CD1c-positive myeloid dendritic cell (primary cell): ENCODE measurements at regions not wholly inside any gene's neighbourhood (a gene's known extent, or its start where the extent isn't known, plus 50 kb on each side); places are given as distances from the start of the nearest gene placed in this dataset.
"Not testable (repeated sequence)": the region's sequence is repeated elsewhere in the genome, so short reads cannot be mapped to it uniquely, and the experiment has no call there.

Source experiments
- DNase-seq: peaks from one replicate; pipeline ENCODE4 v3.0.0-alpha.2; 2016; ENCODE audit errors: extremely low spot score

- no peak for DNase-seq
Measured at GRCh38 chr5:93221773-93222172, 359.2 kb downstream of the NR2F1-AS1 start.

GRCh38 chr5:93220431-93220830 is 360.6 kb downstream of the NR2F1-AS1 start:
- DNase-seq: no peak

GRCh38 chr5:93219641-93220145 is 361.3 kb downstream of the NR2F1-AS1 start:
- DNase-seq: no peak

- DNase-seq: not testable (repeated sequence)
Measured at GRCh38 chr5:93213111-93213794, 367.8 kb downstream of the NR2F1-AS1 start.

GRCh38 chr5:93209476-93209875 is 371.5 kb downstream of the NR2F1-AS1 start:
- no peak for DNase-seq

- DNase-seq: no peak
Measured at GRCh38 chr5:93208141-93208751, 372.8 kb downstream of the NR2F1-AS1 start.

GRCh38 chr5:93206203-93206602 is 374.8 kb downstream of the NR2F1-AS1 start:
- no peak for DNase-seq

GRCh38 chr5:93201061-93201460 is 380.0 kb downstream of the NR2F1-AS1 start:
- no peak for DNase-seq

- DNase-seq: no peak
Measured at GRCh38 chr5:93196986-93197385, 384.0 kb downstream of the NR2F1-AS1 start.

- no peak for DNase-seq
Measured at GRCh38 chr5:93193431-93194347, 387.3 kb downstream of the NR2F1-AS1 start.

GRCh38 chr5:93192683-93193082 is 388.3 kb downstream of the NR2F1-AS1 start:
- DNase-seq: no peak

GRCh38 chr5:93192087-93192486 is 388.9 kb downstream of the NR2F1-AS1 start:
- DNase-seq: no peak

- DNase-seq: no peak
Measured at GRCh38 chr5:93191035-93191817, 389.8 kb downstream of the NR2F1-AS1 start.

- DNase-seq: no peak
Measured at GRCh38 chr5:93189707-93190120, 391.3 kb downstream of the NR2F1-AS1 start.

GRCh38 chr5:93188876-93189485 is 392.0 kb downstream of the NR2F1-AS1 start:
- DNase-seq: no peak

GRCh38 chr5:93186076-93186682 is 394.8 kb downstream of the NR2F1-AS1 start:
- DNase-seq: no peak

GRCh38 chr5:93184041-93184440 is 397.0 kb downstream of the NR2F1-AS1 start:
- no peak for DNase-seq

GRCh38 chr5:93179466-93179865 is 401.6 kb downstream of the NR2F1-AS1 start:
- no peak for DNase-seq

GRCh38 chr5:93174930-93175329 is 406.1 kb downstream of the NR2F1-AS1 start:
- no peak for DNase-seq

GRCh38 chr5:93165559-93165958 is 415.5 kb downstream of the NR2F1-AS1 start:
- DNase-seq: no peak

GRCh38 chr5:93164690-93165089 is 416.3 kb downstream of the NR2F1-AS1 start:
- DNase-seq: no peak
